Thymus (tissue), 11 donors: ENCODE measurements at regions not wholly inside any gene's neighbourhood (a gene's known extent, or its start where the extent isn't known, plus 50 kb on each side); places are given as distances from the start of the nearest gene placed in this dataset.

Experiments used
- DNase-seq, 9 donors: peaks; one replicate each; pipeline ENCODE4 v3.0.0-alpha.2; 2013; ENCODE audit warnings: low spot score in 9 of 9, low read depth in 6 of 9, missing footprints in 1 of 9
- H3K27ac ChIP-seq, 2 donors: one replicate each; pipeline ENCODE4 v1.5.1; 2013; ENCODE audit warnings: control low read depth in 1 of 2, low read depth in 1 of 2, low read length in 1 of 2, mild to moderate bottlenecking in 1 of 2, moderate library complexity in 1 of 2
- H3K27me3 ChIP-seq, 2 donors: one replicate each; pipeline ENCODE4 v1.5.1; 2013; ENCODE audit warnings: low read length in 1 of 2; ENCODE audit not compliant: control insufficient read depth in 2 of 2, insufficient read depth in 1 of 2
- H3K36me3 ChIP-seq, 2 donors: one replicate each; pipeline ENCODE4 v1.5.1; 2013; ENCODE audit warnings: low read length in 1 of 2, mild to moderate bottlenecking in 1 of 2, moderate library complexity in 1 of 2; ENCODE audit not compliant: control insufficient read depth in 2 of 2, insufficient read depth in 2 of 2
- H3K4me1 ChIP-seq, 2 donors: one replicate each; pipeline ENCODE4 v1.5.1; 2013; ENCODE audit warnings: low read length in 2 of 2; ENCODE audit not compliant: control insufficient read depth in 2 of 2, insufficient read depth in 2 of 2
- H3K4me3 ChIP-seq, 2 donors: one replicate each; pipeline ENCODE4 v1.5.1; 2013; ENCODE audit warnings: low read length in 2 of 2, control low read depth in 1 of 2, mild to moderate bottlenecking in 1 of 2
- H3K9me3 ChIP-seq, 2 donors: one replicate each; pipeline ENCODE4 v1.5.1; 2013; ENCODE audit warnings: low read length in 1 of 2, mild to moderate bottlenecking in 1 of 2; ENCODE audit not compliant: control insufficient read depth in 2 of 2, insufficient read depth in 1 of 2
- WGBS: extraction: QIAGEN DNeasy Blood & Tissue Kit; methylation state at CpG from one replicate; pipeline ENCODE4 v1.1.7; 2013; 5-methylcytosine and 5-hydroxymethylcytosine counted together
- donor health status: healthy.

DNA sequence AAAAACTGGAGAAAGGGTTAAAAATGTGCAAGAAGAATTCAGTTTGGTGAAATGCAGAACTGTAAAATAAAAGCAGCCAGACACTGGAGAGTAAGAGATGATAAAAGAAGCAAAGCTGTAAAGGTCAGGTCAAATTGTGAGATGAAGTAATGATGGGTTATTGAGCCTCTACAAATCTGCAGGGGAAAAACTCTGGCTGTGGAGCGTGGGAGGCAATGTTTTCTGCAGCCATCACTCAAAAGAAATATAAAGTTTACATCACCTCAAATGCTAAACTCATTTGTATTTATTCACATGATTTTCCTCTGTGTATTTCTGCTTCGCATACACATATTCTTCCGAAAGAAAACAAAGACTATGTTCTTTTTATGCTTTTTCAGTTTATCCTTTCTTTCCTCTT is 158.8 kb upstream of the GPR149 start:
- no peaks in the 10 kb centered on the region for H3K4me1 ChIP-seq
- DNase-seq = no peak
- H3K27me3 ChIP-seq = no peaks in the 10 kb centered on the region
- H3K9me3 ChIP-seq = no peaks in the 10 kb centered on the region
- no peak overlapping the region for H3K4me3 ChIP-seq
- WGBS = 96% methylated on average over 3 of the region's 3 CpGs
- no peak overlapping the region for H3K27ac ChIP-seq
- no peaks in the 10 kb centered on the region for H3K36me3 ChIP-seq

- no peak for DNase-seq
- Histone ChIP-seq H3K4me1 (no peaks in the 10 kb centered on the region), H3K27ac (no peak overlapping the region), H3K36me3 (no peaks in the 10 kb centered on the region), H3K9me3 (no peaks in the 10 kb centered on the region), H3K27me3 (no peaks in the 10 kb centered on the region), H3K4me3 (no peak overlapping the region)
Measured at GRCh38 chr3:154584974-154585373, 155.0 kb upstream of the GPR149 start.

- H3K36me3 ChIP-seq = no peaks in the 10 kb centered on the region
- WGBS = 94% methylated on average over 4 of the region's 4 CpGs
- no peaks in the 10 kb centered on the region for H3K27me3 ChIP-seq
- H3K9me3 ChIP-seq = no peaks in the 10 kb centered on the region
- H3K4me1 ChIP-seq = no peaks in the 10 kb centered on the region
- no peak overlapping the region for H3K4me3 ChIP-seq
- H3K27ac ChIP-seq = no peak overlapping the region
- DNase-seq = no peak
Measured at GRCh38 chr3:154584041-154584440, 154.1 kb upstream of the GPR149 start.

- H3K4me3 ChIP-seq = no peak overlapping the region
- 92% methylated on average over 4 of the region's 4 CpGs for WGBS
- no peaks in the 10 kb centered on the region for H3K9me3 ChIP-seq
- no peaks in the 10 kb centered on the region for H3K36me3 ChIP-seq
- H3K4me1 ChIP-seq = no peaks in the 10 kb centered on the region
- no peak for DNase-seq
- H3K27me3 ChIP-seq = no peaks in the 10 kb centered on the region
- H3K27ac ChIP-seq = no peak overlapping the region
Measured at GRCh38 chr3:154583086-154583634, 153.2 kb upstream of the GPR149 start.

DNA sequence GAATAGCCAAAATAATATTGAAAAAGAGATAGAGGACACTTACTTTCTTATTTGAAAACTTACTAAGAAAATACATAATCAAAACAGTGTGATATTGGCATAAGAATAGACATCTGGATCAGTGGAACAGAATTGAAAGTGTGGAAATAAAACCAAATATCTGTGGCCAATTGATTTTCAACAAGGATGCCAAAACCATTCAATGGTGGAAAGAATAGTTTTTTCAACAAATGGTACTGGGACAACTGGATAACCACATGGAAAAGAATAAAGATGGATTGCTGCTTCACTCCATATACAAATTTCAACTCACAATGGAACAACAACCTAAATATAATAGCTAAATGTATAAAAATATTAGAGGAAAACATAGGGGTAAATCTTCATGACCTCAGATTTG is 152.5 kb upstream of the GPR149 start:
- no peaks in the 10 kb centered on the region for H3K9me3 ChIP-seq
- no peak overlapping the region for H3K4me3 ChIP-seq
- no peak for DNase-seq
- no peak overlapping the region for H3K27ac ChIP-seq
- H3K27me3 ChIP-seq = no peaks in the 10 kb centered on the region
- H3K4me1 ChIP-seq = no peaks in the 10 kb centered on the region
- H3K36me3 ChIP-seq = no peaks in the 10 kb centered on the region

DNA sequence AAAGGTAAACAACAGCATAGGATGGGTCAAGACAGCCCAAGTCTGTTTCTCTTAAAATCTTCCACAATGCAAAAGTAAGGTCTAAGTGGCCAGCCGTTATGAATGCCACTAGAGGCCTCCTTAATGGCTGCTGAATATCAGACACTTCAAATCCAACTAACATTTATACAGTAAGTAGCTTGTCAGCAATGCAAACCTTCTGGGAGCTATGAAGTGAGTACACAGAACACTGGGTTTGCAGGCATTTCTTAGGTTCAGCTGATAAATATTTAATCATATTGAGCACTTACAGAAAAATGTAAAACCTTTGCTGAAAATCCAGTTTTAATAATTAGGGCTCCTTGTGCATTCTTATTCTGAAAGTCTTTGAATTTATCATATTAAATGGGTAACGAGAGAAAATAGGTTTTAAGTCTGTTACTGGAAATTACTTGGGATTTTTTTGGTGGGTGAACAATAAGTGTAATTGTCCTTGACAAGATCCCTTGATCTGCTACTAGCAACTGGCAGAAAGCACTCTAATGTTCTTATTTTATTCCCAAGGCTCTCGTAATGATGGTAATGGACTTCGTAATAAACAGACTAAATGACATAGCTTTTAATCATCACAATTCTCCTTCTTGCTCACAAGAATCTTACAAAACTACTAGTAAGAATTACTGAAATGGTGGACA is 141.7 kb upstream of the GPR149 start:
- Histone ChIP-seq H3K9me3 (peaks cover 0 to 3% of the 10 kb centered on the region in 2 donors), H3K27ac (no peak overlapping the region), H3K27me3 (no peaks in the 10 kb centered on the region), H3K4me1 (no peaks in the 10 kb centered on the region), H3K4me3 (no peak overlapping the region), H3K36me3 (no peaks in the 10 kb centered on the region)
- 95% methylated on average over 4 of the region's 4 CpGs for WGBS
- no peak for DNase-seq

DNA sequence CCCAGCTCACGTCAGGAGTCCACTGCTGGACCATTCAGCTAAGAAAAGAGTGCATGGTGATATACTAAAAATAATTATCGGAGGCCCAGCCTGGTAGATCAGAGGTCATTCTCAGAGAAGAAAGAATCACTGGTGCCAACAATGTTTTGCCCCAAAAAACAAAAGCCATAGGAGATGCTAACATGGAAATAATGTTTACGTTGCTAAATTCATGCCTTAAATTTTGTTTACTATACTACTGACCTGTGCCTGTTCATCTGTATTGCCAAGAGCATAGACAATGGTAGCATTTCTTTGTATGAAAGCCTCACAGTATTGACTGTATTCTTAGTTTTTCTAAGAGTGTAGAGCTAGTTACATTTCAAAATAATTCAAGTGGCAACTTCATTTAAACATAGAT is 138.1 kb upstream of the GPR149 start:
- no peak overlapping the region for H3K27ac ChIP-seq
- DNase-seq = no peak
- H3K4me3 ChIP-seq = no peak overlapping the region
- H3K9me3 ChIP-seq = no peaks in the 10 kb centered on the region
- H3K36me3 ChIP-seq = no peaks in the 10 kb centered on the region
- H3K4me1 ChIP-seq = no peaks in the 10 kb centered on the region
- no peaks in the 10 kb centered on the region for H3K27me3 ChIP-seq
- 95% methylated on average over 3 of the region's 3 CpGs for WGBS

GRCh38 chr3:154559623-154560022 is 129.6 kb upstream of the GPR149 start:
- H3K4me3 ChIP-seq = no peak overlapping the region
- WGBS = 93% methylated on average over 2 of the region's 2 CpGs

DNA sequence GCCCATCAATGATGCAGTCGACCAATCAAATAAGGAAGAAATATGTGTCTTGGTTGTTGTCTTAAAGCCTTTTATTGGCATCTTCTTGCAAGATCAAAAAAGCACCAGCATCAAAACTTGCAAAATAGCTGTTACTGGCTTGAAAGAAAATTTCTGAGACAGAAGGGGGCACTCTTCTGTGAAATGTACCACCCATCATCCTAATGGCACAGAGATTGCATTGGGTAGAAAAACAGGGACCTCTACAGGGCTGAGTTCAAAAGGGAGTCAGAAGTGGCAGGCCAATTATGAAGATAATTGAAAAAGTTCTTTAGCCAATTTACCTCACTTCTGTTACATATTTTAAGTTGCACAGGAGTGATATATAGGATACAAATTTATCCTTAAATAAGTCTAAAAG is 122.3 kb upstream of the GPR149 start:
- no peak for DNase-seq
- H3K27ac ChIP-seq = no peak overlapping the region
- no peaks in the 10 kb centered on the region for H3K27me3 ChIP-seq
- WGBS = 48% methylated on average over 1 of the region's 1 CpG
- H3K4me1 ChIP-seq = no peaks in the 10 kb centered on the region
- no peaks in the 10 kb centered on the region for H3K9me3 ChIP-seq
- no peak overlapping the region for H3K4me3 ChIP-seq
- no peaks in the 10 kb centered on the region for H3K36me3 ChIP-seq

More at GRCh38 chr3:154559623-154560022, 129.6 kb upstream of the GPR149 start:
- Histone ChIP-seq H3K4me1 (no peaks in the 10 kb centered on the region), H3K9me3 (no peaks in the 10 kb centered on the region), H3K27me3 (no peaks in the 10 kb centered on the region), H3K27ac (no peak overlapping the region), H3K36me3 (no peaks in the 10 kb centered on the region)
- DNase-seq = no peak
